ENCODE measurements at regions not wholly inside any gene's neighbourhood (a gene's known extent, or its start where the extent isn't known, plus 50 kb on each side); places are given as distances from the start of the nearest gene placed in this dataset.

- no peak for DNase-seq
Measured at GRCh38 chr5:67350185-67350584, 153.6 kb upstream of the CD180 start.

- DNase-seq: no peak
Measured at GRCh38 chr5:67347821-67348220, 151.2 kb upstream of the CD180 start.

GRCh38 chr5:67346611-67347010, 150.0 kb upstream of the CD180 start:
- DNase-seq: no peak

- DNase-seq: no peak
Measured at GRCh38 chr5:67344870-67345269, 148.3 kb upstream of the CD180 start.

- DNase-seq: no peak
Measured at GRCh38 chr5:67343835-67344234, 147.2 kb upstream of the CD180 start.

- no peak for DNase-seq
Measured at GRCh38 chr5:67341478-67341877, 144.9 kb upstream of the CD180 start.

- no peak for DNase-seq
Measured at GRCh38 chr5:67339219-67339767, 142.7 kb upstream of the CD180 start.

GRCh38 chr5:67338421-67338820, 141.8 kb upstream of the CD180 start:
- no peak for DNase-seq

GRCh38 chr5:67337751-67338150, 141.2 kb upstream of the CD180 start:
- no peak for DNase-seq

GRCh38 chr5:67335426-67335825, 138.8 kb upstream of the CD180 start:
- no peak for DNase-seq

GRCh38 chr5:67334373-67334772, 137.8 kb upstream of the CD180 start:
- DNase-seq: no peak

GRCh38 chr5:67333171-67333570, 136.6 kb upstream of the CD180 start:
- no peak for DNase-seq

- no peak for DNase-seq
Measured at GRCh38 chr5:67331296-67331925, 134.8 kb upstream of the CD180 start.

- no peak for DNase-seq
Measured at GRCh38 chr5:67319935-67320725, 123.5 kb upstream of the CD180 start.

GRCh38 chr5:67318746-67319145, 122.1 kb upstream of the CD180 start:
- no peak for DNase-seq

GRCh38 chr5:67317603-67318002, 121.0 kb upstream of the CD180 start:
- no peak for DNase-seq

GRCh38 chr5:67316695-67317094, 120.1 kb upstream of the CD180 start:
- DNase-seq: no peak

GRCh38 chr5:67315082-67315989, 118.7 kb upstream of the CD180 start:
- no peak for DNase-seq

GRCh38 chr5:67311701-67312100, 115.1 kb upstream of the CD180 start:
- DNase-seq: no peak

- DNase-seq: no peak
Measured at GRCh38 chr5:67311208-67311607, 114.6 kb upstream of the CD180 start.

GRCh38 chr5:67310740-67311139, 114.1 kb upstream of the CD180 start:
- DNase-seq: no peak

GRCh38 chr5:67310169-67310568, 113.6 kb upstream of the CD180 start:
- peak; percentile 7 for DNase-seq

GRCh38 chr5:67308988-67309688, 112.5 kb upstream of the CD180 start:
- DNase-seq: no peak
